K562 (cell line): ENCODE measurements at regions not wholly inside any gene's neighbourhood (a gene's known extent, or its start where the extent isn't known, plus 50 kb on each side); places are given as distances from the start of the nearest gene placed in this dataset.

Experiments used
- ATAC-seq: fragments of 200-7000 bp; cut with Tn5 transposase; 3 replicates; pipeline ENCODE4 v1.9.1; 2020; ENCODE audit warnings: moderate library complexity
- BruUV-seq: library from RNA; stranded (reverse); fragments of 400-500 nt; replicated peaks from 2 replicates; lab custom pipeline; 2021; lab: Mats Ljungman, UMichigan
- CTCF ChIA-PET: fragments of 300-600 bp; formaldehyde crosslinking; extraction: SDS; loops from one replicate; lab custom pipeline; 2021; ENCODE audit warnings: low intra/inter-chr PET ratio; lab: Yijun Ruan, JAX
- POLR2A ChIA-PET: fragments of 300-600, 350-650 bp; sonication (Branson Sonifier 250); formaldehyde crosslinking; extraction: SDS; loops from one replicate; lab custom pipeline; 2021; ENCODE audit warnings: antibody characterized with exemption, inconsistent platforms; lab: Yijun Ruan, JAX
- DNase-seq, 4 experiments: peaks; one replicate each; pipeline versions ENCODE4 v3.0.0 to v3.0.0-alpha.2; 2011 to 2018; ENCODE audit warnings: low spot score in 3 of 4, mixed read lengths in 3 of 4; ENCODE audit errors: extremely low read depth in 1 of 4
- FAIRE-seq: peaks from 2 replicates; lab custom pipeline; 2011; peaks lifted over from hg19 to GRCh38; lab: Jason Lieb, UNC
- H2AFZ ChIP-seq: 2 replicates; pipeline ENCODE4 v1.6.0; 2011; ENCODE audit warnings: low read depth, low read length, control low read depth, inconsistent platforms
- H3K27ac ChIP-seq: fragments of 200-600 bp; 3 replicates; pipeline ENCODE4 v1.8.0; 2011; ENCODE audit warnings: low read depth, mild to moderate bottlenecking, control low read depth, inconsistent platforms, low read length, moderate library complexity, mixed read lengths; ENCODE audit errors: extremely low read depth
- H3K27me3 ChIP-seq, 2 experiments: fragments of 300-600 bp in 1 of 2; 2 replicates in 1 of 2; 3 replicates in 1 of 2; pipeline versions ENCODE4 v1.6.0 to v1.8.0; 2011; ENCODE audit warnings: inconsistent platforms in 2 of 2, low read length in 2 of 2, mild to moderate bottlenecking in 1 of 2, mixed read lengths in 1 of 2, moderate library complexity in 1 of 2; ENCODE audit not compliant: control insufficient read depth in 2 of 2, insufficient read depth in 2 of 2
- H3K36me3 ChIP-seq: fragments of 300-600 bp; 3 replicates; pipeline ENCODE4 v1.8.0; 2011; ENCODE audit warnings: mild to moderate bottlenecking, low read length, inconsistent platforms; ENCODE audit not compliant: control insufficient read depth, insufficient read depth
- H3K4me1 ChIP-seq, 2 experiments: fragments of 200-600 bp in 1 of 2; replicated peaks in 1 of 2; 2 replicates in 1 of 2; 3 replicates in 1 of 2; pipeline versions ENCODE4 v1.5.1 to v1.8.0; 2011; ENCODE audit warnings: inconsistent platforms in 2 of 2, low read length in 2 of 2, mild to moderate bottlenecking in 1 of 2, mixed read lengths in 1 of 2, moderate library complexity in 1 of 2; ENCODE audit not compliant: control insufficient read depth in 2 of 2, insufficient read depth in 2 of 2
- H3K4me2 ChIP-seq: 2 replicates; pipeline ENCODE4 v1.6.1; 2011; ENCODE audit warnings: low read length, control low read depth, inconsistent platforms, mixed read lengths; ENCODE audit not compliant: insufficient read depth
- H3K4me3 ChIP-seq: fragments of 200-600 bp; sonication (generic), shearing (Covaris generic); 2 replicates; pipeline ENCODE4 v1.5.1; 2016; ENCODE audit warnings: control low read depth, inconsistent platforms
- H3K79me2 ChIP-seq: fragments of 200-600 bp; 3 replicates; pipeline ENCODE4 v1.8.0; 2011; ENCODE audit warnings: low read length, inconsistent platforms; ENCODE audit not compliant: control insufficient read depth, insufficient read depth
- H3K9ac ChIP-seq, 2 experiments: 2 replicates each; pipeline versions ENCODE4 v1.6.0 to v1.6.1; 2011; ENCODE audit warnings: low read depth in 2 of 2, low read length in 2 of 2, control low read depth in 1 of 2, inconsistent platforms in 1 of 2, mild to moderate bottlenecking in 1 of 2, mixed read lengths in 1 of 2; ENCODE audit not compliant: insufficient read depth in 1 of 2
- H3K9me1 ChIP-seq: one replicate; pipeline ENCODE4 v1.6.0; 2011; ENCODE audit warnings: inconsistent platforms, mild to moderate bottlenecking, low read length, moderate library complexity; ENCODE audit not compliant: control insufficient read depth, insufficient read depth
- H3K9me3 ChIP-seq: replicated peaks from 2 replicates; pipeline ENCODE4 v1.5.1; 2011; ENCODE audit warnings: low read depth, low read length, inconsistent platforms; ENCODE audit not compliant: control insufficient read depth, insufficient read depth
- H4K20me1 ChIP-seq: replicated peaks from 2 replicates; pipeline ENCODE4 v1.6.1; 2011; ENCODE audit warnings: low read length, inconsistent platforms, mixed read lengths; ENCODE audit not compliant: control insufficient read depth, insufficient read depth
- CHAMP1 ChIP-seq: fragments of 450-650 bp; IDR thresholded peaks from 2 replicates; pipeline ENCODE4 v1.6.1; 2016; ENCODE audit warnings: mild to moderate bottlenecking
- MIER1 ChIP-seq: fragments of 450-650 bp; IDR thresholded peaks from 2 replicates; pipeline ENCODE4 v1.6.1; 2016; ENCODE audit warnings: antibody characterized with exemption, mild to moderate bottlenecking, low read depth
- POLR2G ChIP-seq: fragments of 200-400 bp; formaldehyde crosslinking; IDR thresholded peaks from 2 replicates; pipeline ENCODE4 v1.6.1; 2017; ENCODE audit warnings: low read depth, mild to moderate bottlenecking, antibody characterized with exemption, low read length, moderate library complexity
- PRDM10 ChIP-seq: fragments of 450-650 bp; IDR thresholded peaks from 2 replicates; pipeline ENCODE4 v1.6.1; 2018; ENCODE audit not compliant: partially characterized antibody
- RERE ChIP-seq: sonication (generic); formaldehyde crosslinking; IDR thresholded peaks from 2 replicates; pipeline ENCODE4 v1.8.0; 2023; ENCODE audit warnings: missing genetic modification reagents, mild to moderate bottlenecking, borderline replicate concordance
- SNRNP70 ChIP-seq: fragments of 200-400 bp; formaldehyde crosslinking; optimal IDR thresholded peaks from 2 replicates; pipeline ENCODE3; 2017; ENCODE audit warnings: low read depth, low read length
- SUPT5H ChIP-seq: fragments of 450-650 bp; IDR thresholded peaks from 2 replicates; pipeline ENCODE4 v1.6.1; 2016
- ZFP30 ChIP-seq: fragments of 250-450 bp; sonication (Bioruptor Pico); IDR thresholded peaks from 2 replicates; pipeline ENCODE4 v1.8.0; 2022; ENCODE audit warnings: moderate library complexity, mild to moderate bottlenecking, inconsistent platforms, borderline replicate concordance
- ZFPM2 ChIP-seq: fragments of 250-450 bp; sonication (Bioruptor Pico); IDR thresholded peaks from 2 replicates; pipeline ENCODE4 v1.5.1; 2022; ENCODE audit warnings: mild to moderate bottlenecking
- ZFX ChIP-seq: sonication (generic); formaldehyde crosslinking; IDR thresholded peaks from 2 replicates; pipeline ENCODE4 v1.8.0; 2022; ENCODE audit warnings: mild to moderate bottlenecking, missing genetic modification reagents, moderate library complexity
- ZNF584 ChIP-seq: fragments of 200-800 bp; sonication (Bioruptor generic); IDR thresholded peaks from 2 replicates; pipeline ENCODE4 v1.6.1; 2016; ENCODE audit warnings: low read depth, mild to moderate bottlenecking, missing genetic modification characterization, missing compliant biosample characterization
- ZNF77 ChIP-seq: fragments of 250-450 bp; sonication (Bioruptor Pico); IDR thresholded peaks from 2 replicates; pipeline ENCODE4 v1.5.0; 2020
- WGBS: fragments of 100-300 bp; shearing (Covaris generic); methylation state at CpG from one replicate; pipeline ENCODE4 v1.1.6; 2016; ENCODE audit warnings: low coverage, mixed read lengths; ENCODE audit not compliant: insufficient coverage; ENCODE audit errors: missing lambda C conversion rate; 5-methylcytosine and 5-hydroxymethylcytosine counted together
- in situ Hi-C: fragments of 300-500 bp; cut with MboI; formaldehyde crosslinking; loops from 4 replicates; pipeline ENCODE4 v1.15.0; 2018; ENCODE audit warnings: inconsistent platforms, mixed read lengths
- intact Hi-C: fragments of 100-400 bp; cut with micrococcal nuclease; formaldehyde crosslinking; loops from 2 replicates; pipeline ENCODE4 v1.14.2; 2022

GRCh38 chr17:37859451-37859850 lies 64.8 kb upstream of the TBC1D3K start:
- ChIA-PET CTCF (interaction anchor here (0.6 kb wide), 1 partner anchor 682 kb away, joined by 3 read pairs; no protein-coding TSS in a partner anchor), POLR2A (no interaction called here)
- Histone ChIP-seq H3K9me3 (no peaks in the 10 kb centered on the region), H3K4me2 (no peak overlapping the region), H3K4me1 (no peaks in the 10 kb centered on the region), H4K20me1 (no peaks in the 10 kb centered on the region), H3K27ac (no peak overlapping the region), H2AFZ (no peak overlapping the region), H3K9ac (no peak overlapping the region), H3K27me3 (0 out of 5 replicates have a peak, but pooled peaks cover 0 to 3% of the 10 kb centered on the region in 2 experiments), H3K9me1 (no peaks in the 10 kb centered on the region), H3K36me3 (no peaks in the 10 kb centered on the region), H3K4me3 (no peak overlapping the region), H3K79me2 (no peaks in the 10 kb centered on the region)
- ATAC-seq: no peak
- no peak for DNase-seq
- in situ Hi-C loops: no loop called here
- no peak for FAIRE-seq
- intact Hi-C loops: no loop called here
- no TSS peak for BruUV-seq
- WGBS: 7% methylated on average over 1 of the region's 1 CpG
- TF ChIP-seq PRDM10 (no peak), ZNF584 (CRISPR knock-in tag) (no peak), SNRNP70 (no peak), ZFPM2 (CRISPR knock-in tag) (no peak), ZFP30 (CRISPR knock-in tag) (no peak), ZNF77 (CRISPR knock-in tag) (no peak), POLR2G (no peak), SUPT5H (no peak), ZFX (no peak), RERE (CRISPR knock-in tag) (no peak), CHAMP1 (no peak), MIER1 (no peak)
